KMS-11 (cell line): ENCODE measurements at regions not wholly inside any gene's neighbourhood (a gene's known extent, or its start where the extent isn't known, plus 50 kb on each side); places are given as distances from the start of the nearest gene placed in this dataset.
"Not testable (repeated sequence)": the region's sequence is repeated elsewhere in the genome, so short reads cannot be mapped to it uniquely, and the experiment has no call there.

Experiments
- H2AFZ ChIP-seq: fragments of 200-600 bp; sonication (generic); 2 replicates; pipeline ENCODE4 v1.6.1; 2016; ENCODE audit warnings: antibody characterized with exemption, mixed run types, low read depth
- H3K27ac ChIP-seq: fragments of 200-600 bp; sonication (generic); 2 replicates; pipeline ENCODE4 v1.6.1; 2016; ENCODE audit warnings: mild to moderate bottlenecking, mixed run types
- H3K27me3 ChIP-seq: fragments of 200-600 bp; sonication (generic); 2 replicates; pipeline ENCODE4 v1.6.1; 2017; ENCODE audit warnings: mild to moderate bottlenecking, low read depth, mixed run types, moderate library complexity; ENCODE audit not compliant: insufficient read depth
- H3K36me3 ChIP-seq: fragments of 200-600 bp; sonication (generic); 2 replicates; pipeline ENCODE4 v1.6.1; 2017; ENCODE audit warnings: mild to moderate bottlenecking, mixed run types; ENCODE audit not compliant: insufficient read depth
- H3K4me1 ChIP-seq: fragments of 200-600 bp; sonication (generic); 2 replicates; pipeline ENCODE4 v1.6.1; 2016; ENCODE audit warnings: mild to moderate bottlenecking, low read depth, mixed run types; ENCODE audit not compliant: poor library complexity, severe bottlenecking
- H3K4me2 ChIP-seq: fragments of 200-600 bp; sonication (generic); 2 replicates; pipeline ENCODE4 v1.7.0; 2016; ENCODE audit warnings: mild to moderate bottlenecking, mixed run types
- H3K4me3 ChIP-seq: fragments of 200-600 bp; sonication (generic); IDR thresholded peaks from 2 replicates; pipeline ENCODE4 v1.6.1; 2017; ENCODE audit warnings: low read depth, low read length, mixed read lengths; ENCODE audit not compliant: insufficient read depth
- H3K79me2 ChIP-seq: fragments of 200-600 bp; sonication (generic); 2 replicates; pipeline ENCODE4 v1.6.1; 2016; ENCODE audit warnings: low read depth, mixed run types; ENCODE audit not compliant: insufficient read depth
- H3K9ac ChIP-seq: fragments of 200-600 bp; sonication (generic); 2 replicates; pipeline ENCODE4 v1.6.1; 2016; ENCODE audit warnings: mild to moderate bottlenecking, mixed run types
- H4K20me1 ChIP-seq: fragments of 200-600 bp; sonication (generic); 2 replicates; pipeline ENCODE4 v1.6.1; 2016; ENCODE audit warnings: mild to moderate bottlenecking, mixed run types; ENCODE audit not compliant: insufficient read depth

GRCh38 chr7:35914214-35914613 is 113.4 kb downstream of the SEPTIN7 start:
- H3K36me3 ChIP-seq, H3K27me3 ChIP-seq, H3K27ac ChIP-seq: not testable (repeated sequence)

GRCh38 chr7:35915247-35915955 is 114.5 kb downstream of the SEPTIN7 start:
- not testable (repeated sequence) for H3K4me3 ChIP-seq, H3K9ac ChIP-seq, H4K20me1 ChIP-seq, H3K79me2 ChIP-seq, H3K36me3 ChIP-seq, H3K27me3 ChIP-seq, H2AFZ ChIP-seq, H3K4me2 ChIP-seq, H3K4me1 ChIP-seq, H3K27ac ChIP-seq

More at GRCh38 chr7:35914214-35914613, 113.4 kb downstream of the SEPTIN7 start:
- H3K4me3 ChIP-seq, H2AFZ ChIP-seq, H3K9ac ChIP-seq, H3K79me2 ChIP-seq, H3K4me2 ChIP-seq, H4K20me1 ChIP-seq, H3K4me1 ChIP-seq: not testable (repeated sequence)

DNA sequence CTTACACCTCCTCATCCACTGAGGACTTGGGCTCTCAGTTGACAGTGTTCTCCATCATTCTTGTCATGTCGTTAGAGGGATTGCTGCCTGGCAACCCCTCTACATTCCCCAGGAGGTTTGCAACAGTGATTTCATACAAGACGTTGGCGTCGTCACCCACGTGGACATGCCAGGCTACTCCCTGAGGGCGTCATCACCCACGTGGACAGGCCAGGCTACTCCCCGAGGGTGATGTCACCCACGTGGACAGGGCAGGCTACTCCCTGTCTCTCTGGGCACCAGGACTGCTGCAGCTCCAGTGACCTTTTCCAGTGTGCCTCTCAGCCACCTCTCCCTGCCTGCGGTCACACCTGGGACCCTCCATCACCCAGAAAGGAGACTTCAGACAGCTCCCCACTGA is 117.4 kb downstream of the SEPTIN7 start:
- not testable (repeated sequence) for H3K27me3 ChIP-seq, H3K4me2 ChIP-seq, H4K20me1 ChIP-seq, H3K9ac ChIP-seq, H3K4me1 ChIP-seq, H3K4me3 ChIP-seq, H3K27ac ChIP-seq, H2AFZ ChIP-seq, H3K36me3 ChIP-seq, H3K79me2 ChIP-seq

DNA sequence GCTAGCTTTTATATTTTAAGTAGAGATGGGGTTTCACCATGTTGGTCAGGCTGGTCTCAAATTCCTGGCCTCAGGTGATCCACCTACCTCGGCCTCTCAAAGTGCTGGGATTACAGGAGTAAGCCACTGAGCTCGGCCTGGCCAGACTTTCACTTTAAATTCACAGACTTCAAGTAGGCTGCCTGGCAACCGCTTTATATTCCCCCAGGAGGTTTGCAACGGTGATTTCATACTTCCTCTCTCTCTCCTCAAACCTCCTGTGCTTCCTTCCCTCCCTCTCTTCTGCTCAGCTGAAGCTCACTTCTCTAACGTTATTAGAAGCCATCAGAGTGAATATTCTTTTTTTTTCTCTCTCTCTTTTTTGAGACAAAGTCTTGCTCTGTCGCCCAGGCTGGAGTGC is 118.8 kb downstream of the SEPTIN7 start:
- not testable (repeated sequence) for H3K4me1 ChIP-seq, H3K4me2 ChIP-seq, H3K36me3 ChIP-seq, H2AFZ ChIP-seq, H3K4me3 ChIP-seq, H3K79me2 ChIP-seq, H4K20me1 ChIP-seq, H3K27me3 ChIP-seq, H3K9ac ChIP-seq, H3K27ac ChIP-seq

- H3K27me3 ChIP-seq, H3K9ac ChIP-seq, H3K4me2 ChIP-seq, H4K20me1 ChIP-seq, H2AFZ ChIP-seq, H3K4me3 ChIP-seq, H3K4me1 ChIP-seq, H3K36me3 ChIP-seq, H3K79me2 ChIP-seq, H3K27ac ChIP-seq: not testable (repeated sequence)
Observed at GRCh38 chr7:35921338-35921737, 120.5 kb downstream of the SEPTIN7 start.

DNA sequence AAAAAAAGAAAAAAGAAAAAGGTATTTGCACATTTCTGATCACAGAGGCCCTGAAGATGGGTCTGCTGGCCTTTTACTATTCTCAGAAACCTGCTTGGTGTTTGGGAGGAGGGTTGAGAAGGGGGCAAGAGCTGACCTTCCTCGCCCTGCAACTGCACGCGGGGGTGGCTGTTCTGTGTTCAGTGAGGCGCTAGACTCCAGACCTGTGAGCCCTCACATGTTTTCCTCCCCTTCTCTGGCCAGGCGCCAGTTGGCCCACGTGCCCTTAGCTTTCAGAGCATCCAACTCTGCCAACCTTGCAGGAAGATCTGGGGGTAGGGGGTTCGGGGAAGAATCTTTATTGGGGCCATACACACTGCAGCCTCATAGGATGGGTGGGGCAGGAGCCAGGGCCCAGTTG is 123.8 kb downstream of the SEPTIN7 start:
- H3K4me3 ChIP-seq, H3K4me1 ChIP-seq, H3K79me2 ChIP-seq, H2AFZ ChIP-seq, H3K9ac ChIP-seq, H3K27me3 ChIP-seq, H3K4me2 ChIP-seq, H4K20me1 ChIP-seq, H3K36me3 ChIP-seq, H3K27ac ChIP-seq: not testable (repeated sequence)

GRCh38 chr7:35926966-35927365 is 126.1 kb downstream of the SEPTIN7 start:
- H3K4me1 ChIP-seq, H3K36me3 ChIP-seq, H3K27ac ChIP-seq, H3K79me2 ChIP-seq, H4K20me1 ChIP-seq, H3K4me3 ChIP-seq, H2AFZ ChIP-seq, H3K9ac ChIP-seq, H3K27me3 ChIP-seq, H3K4me2 ChIP-seq: not testable (repeated sequence)

GRCh38 chr7:35931134-35931533 is 130.3 kb downstream of the SEPTIN7 start:
- not testable (repeated sequence) for H3K79me2 ChIP-seq, H3K4me3 ChIP-seq, H3K36me3 ChIP-seq, H3K9ac ChIP-seq, H2AFZ ChIP-seq, H3K27ac ChIP-seq, H3K4me1 ChIP-seq, H4K20me1 ChIP-seq, H3K4me2 ChIP-seq, H3K27me3 ChIP-seq

GRCh38 chr7:35931551-35931950 is 130.7 kb downstream of the SEPTIN7 start:
- H3K27ac ChIP-seq, H3K4me3 ChIP-seq, H3K36me3 ChIP-seq, H3K79me2 ChIP-seq, H3K4me2 ChIP-seq, H3K9ac ChIP-seq, H2AFZ ChIP-seq, H3K4me1 ChIP-seq, H4K20me1 ChIP-seq, H3K27me3 ChIP-seq: not testable (repeated sequence)

- H3K4me1 ChIP-seq, H3K27ac ChIP-seq, H3K9ac ChIP-seq, H2AFZ ChIP-seq, H4K20me1 ChIP-seq, H3K79me2 ChIP-seq, H3K4me2 ChIP-seq, H3K4me3 ChIP-seq, H3K36me3 ChIP-seq, H3K27me3 ChIP-seq: not testable (repeated sequence)
Observed at GRCh38 chr7:35940695-35941094, 139.8 kb downstream of the SEPTIN7 start.

GRCh38 chr7:35945621-35946020 is 144.8 kb downstream of the SEPTIN7 start:
- not testable (repeated sequence) for H3K4me3 ChIP-seq, H2AFZ ChIP-seq, H3K36me3 ChIP-seq, H3K4me1 ChIP-seq, H3K9ac ChIP-seq, H3K27ac ChIP-seq, H4K20me1 ChIP-seq, H3K79me2 ChIP-seq, H3K4me2 ChIP-seq, H3K27me3 ChIP-seq
